Muscle of leg (tissue), 3 donors: ENCODE measurements at regions not wholly inside any gene's neighbourhood (a gene's known extent, or its start where the extent isn't known, plus 50 kb on each side); places are given as distances from the start of the nearest gene placed in this dataset.

ENCODE experiments used
- DNase-seq: peaks from one replicate; pipeline ENCODE4 v3.0.0; 2013
- H3K27ac ChIP-seq: one replicate; pipeline ENCODE4 v1.5.1; 2013; ENCODE audit warnings: mild to moderate bottlenecking, low read length, control low read depth
- H3K27me3 ChIP-seq: one replicate; pipeline ENCODE4 v1.6.1; 2013; ENCODE audit warnings: low read length; ENCODE audit not compliant: control insufficient read depth, insufficient read depth
- H3K36me3 ChIP-seq: one replicate; pipeline ENCODE4 v1.6.1; 2013; ENCODE audit warnings: low read length; ENCODE audit not compliant: control insufficient read depth, insufficient read depth
- H3K4me1 ChIP-seq: one replicate; pipeline ENCODE4 v1.6.1; 2013; ENCODE audit warnings: low read length; ENCODE audit not compliant: control insufficient read depth, insufficient read depth
- H3K4me3 ChIP-seq: one replicate; pipeline ENCODE4 v1.5.1; 2013; ENCODE audit warnings: low read length, control low read depth
- H3K9me3 ChIP-seq: replicated peaks from 2 replicates; pipeline ENCODE4 v1.6.1; 2013; ENCODE audit warnings: low read depth, low read length; ENCODE audit not compliant: control insufficient read depth
- WGBS: methylation state at CpG from one replicate; pipeline ENCODE4 v1.1.5; 2013; ENCODE audit warnings: missing lambda C conversion rate; ENCODE audit not compliant: insufficient coverage; 5-methylcytosine and 5-hydroxymethylcytosine counted together

DNA sequence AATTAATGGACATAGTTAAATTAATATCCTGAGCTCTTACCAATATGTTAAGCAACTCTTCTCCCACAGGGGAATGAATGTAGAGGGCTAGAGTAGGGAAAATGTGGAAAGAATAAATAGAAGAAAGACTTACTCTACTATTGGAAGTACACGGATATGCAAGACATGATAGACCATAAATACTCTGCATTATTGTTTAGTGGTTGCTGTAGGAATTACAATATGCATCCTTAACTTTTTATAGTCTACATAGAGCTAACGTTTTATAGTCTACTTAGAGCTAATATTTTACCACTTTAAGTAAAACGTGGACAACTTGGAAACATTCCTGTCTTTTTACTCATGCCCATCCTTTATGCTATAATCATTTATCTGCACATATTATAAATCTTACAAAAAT is 163.8 kb upstream of the GALNT5 start:
- H3K27me3 ChIP-seq = no peaks in the 10 kb centered on the region
- no peaks in the 10 kb centered on the region for H3K36me3 ChIP-seq

DNA sequence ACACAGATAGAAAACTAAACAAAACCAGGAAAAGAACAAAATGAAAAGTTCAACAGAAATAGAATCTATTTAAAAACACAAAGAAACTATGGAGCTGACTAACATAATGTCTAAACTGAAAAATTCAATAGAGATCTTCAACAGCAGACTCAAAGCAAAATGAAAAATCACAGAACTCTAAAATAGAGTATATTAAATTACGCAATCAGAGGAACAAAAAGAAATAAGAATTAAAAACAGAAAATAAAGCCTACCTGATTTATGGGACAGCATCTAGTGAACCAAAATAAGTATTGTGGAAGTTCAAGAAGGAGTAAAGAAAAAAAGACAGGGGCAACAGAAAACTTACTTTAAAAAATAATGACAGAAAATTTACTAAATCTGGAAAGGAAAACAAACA is 152.1 kb upstream of the GALNT5 start:
- no peak overlapping the region for H3K4me3 ChIP-seq
- WGBS = no CpG with 5 or more reads among the region's 1 CpG
- H3K36me3 ChIP-seq = no peaks in the 10 kb centered on the region
- H3K4me1 ChIP-seq = no peaks in the 10 kb centered on the region
- no peak overlapping the region for H3K27ac ChIP-seq
- H3K27me3 ChIP-seq = no peaks in the 10 kb centered on the region
- peaks cover 13% of the 10 kb centered on the region for H3K9me3 ChIP-seq
- no peak for DNase-seq

More for the DNA sequence above, 163.8 kb upstream of the GALNT5 start:
- DNase-seq = no peak
- Histone ChIP-seq H3K4me3 (no peak overlapping the region), H3K27ac (no peak overlapping the region), H3K4me1 (no peaks in the 10 kb centered on the region), H3K9me3 (no peaks in the 10 kb centered on the region)
- no CpG with 5 or more reads among the region's 3 CpGs for WGBS

DNA sequence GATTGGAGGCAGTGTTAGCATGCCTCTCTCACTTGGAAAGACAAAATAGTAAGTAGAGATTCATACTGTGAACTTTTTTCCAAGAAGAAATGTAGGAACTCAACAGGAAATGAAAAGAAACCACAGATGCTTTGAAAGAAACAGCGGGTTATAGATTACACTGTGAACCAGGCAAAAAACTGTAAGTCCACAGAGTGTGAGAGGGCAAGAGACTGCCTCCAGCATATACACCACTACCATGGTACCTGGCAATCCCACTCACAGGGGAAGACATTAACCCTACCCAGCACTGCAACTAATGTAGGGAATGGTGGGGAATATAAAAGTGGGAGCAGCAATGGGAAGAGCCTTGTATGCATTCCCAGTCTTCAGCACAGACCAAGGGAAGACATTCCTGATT is 150.6 kb upstream of the GALNT5 start:
- Histone ChIP-seq H3K27me3 (no peaks in the 10 kb centered on the region), H3K4me3 (no peak overlapping the region), H3K4me1 (no peaks in the 10 kb centered on the region), H3K9me3 (peaks cover 15% of the 10 kb centered on the region), H3K27ac (no peak overlapping the region), H3K36me3 (no peaks in the 10 kb centered on the region)
- no peak for DNase-seq
- whole genome bisulfite sequencing = no CpG with 5 or more reads among the region's 1 CpG

DNA sequence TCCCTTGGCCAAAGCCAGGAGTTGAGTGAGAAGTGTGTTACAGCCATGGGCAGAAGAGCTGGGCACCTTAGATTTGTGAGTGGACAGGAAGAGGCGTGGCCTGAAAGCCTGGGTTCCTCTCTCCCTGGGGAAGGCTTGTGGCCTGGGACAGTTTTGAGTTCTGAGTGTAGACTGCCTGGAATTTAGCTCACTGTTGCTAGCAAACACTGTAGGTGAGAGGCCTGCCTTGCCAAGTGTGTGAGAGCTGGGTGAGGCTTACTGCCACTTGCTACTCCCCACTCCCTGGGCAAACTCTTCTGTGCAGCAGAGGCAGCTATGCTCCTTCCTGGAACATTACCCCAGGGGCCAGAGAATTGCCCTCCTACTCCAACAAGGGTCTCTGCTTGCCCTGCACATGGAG is 150.0 kb upstream of the GALNT5 start:
- Histone ChIP-seq H3K36me3 (no peaks in the 10 kb centered on the region), H3K4me1 (no peaks in the 10 kb centered on the region), H3K27me3 (no peaks in the 10 kb centered on the region), H3K9me3 (peaks cover 16% of the 10 kb centered on the region), H3K4me3 (no peak overlapping the region), H3K27ac (no peak overlapping the region)
- no peak for DNase-seq
- WGBS = 60% methylated on average over 1 of the region's 1 CpG

DNA sequence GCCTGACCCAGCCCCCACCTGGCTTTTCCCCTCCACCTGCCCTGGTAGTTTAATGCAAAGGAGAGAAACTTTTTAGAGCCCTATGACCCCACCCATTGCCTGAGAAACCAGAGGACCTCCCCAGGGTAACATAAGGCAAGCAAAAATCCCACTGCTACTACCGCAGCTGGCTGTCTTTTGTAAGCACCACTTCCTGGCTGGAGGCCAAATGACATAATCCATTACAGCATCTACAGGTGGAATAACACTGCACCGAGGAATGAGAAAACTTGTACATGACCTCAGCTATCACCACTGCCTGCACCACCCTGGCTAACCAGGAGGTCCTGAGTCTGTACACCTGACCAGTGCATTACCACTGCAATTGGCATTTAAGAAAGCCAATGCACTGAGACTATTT is 149.6 kb upstream of the GALNT5 start:
- Histone ChIP-seq H3K9me3 (peaks cover 20% of the 10 kb centered on the region), H3K4me1 (no peaks in the 10 kb centered on the region), H3K4me3 (no peak overlapping the region), H3K27ac (no peak overlapping the region), H3K27me3 (no peaks in the 10 kb centered on the region), H3K36me3 (no peaks in the 10 kb centered on the region)
- DNase-seq = peak; percentile 5
- WGBS = 22% methylated on average over 2 of the region's 2 CpGs

DNA sequence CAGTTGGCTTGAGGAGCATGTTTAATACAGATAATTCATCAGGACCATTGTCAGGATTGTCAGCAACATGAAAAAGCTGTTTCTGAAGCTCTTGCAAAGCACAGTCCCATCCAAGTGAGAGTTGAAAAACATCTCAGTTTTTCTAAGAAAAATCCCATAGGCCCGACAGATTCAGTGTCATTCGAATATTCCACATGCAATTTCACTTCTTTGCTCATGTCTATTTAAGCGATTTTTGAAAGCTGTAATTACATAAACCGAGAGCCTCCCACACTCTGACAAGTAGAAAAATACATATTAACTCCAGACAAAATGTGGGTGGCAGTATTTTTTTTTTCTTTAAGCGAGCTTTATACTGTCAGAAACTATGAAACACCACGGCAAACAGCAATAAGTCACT is 134.7 kb upstream of the GALNT5 start:
- DNase-seq = no peak
- H3K4me3 ChIP-seq = no peak overlapping the region
- no peaks in the 10 kb centered on the region for H3K27me3 ChIP-seq
- no peaks in the 10 kb centered on the region for H3K36me3 ChIP-seq
- H3K9me3 ChIP-seq = no peaks in the 10 kb centered on the region
- H3K27ac ChIP-seq = no peak overlapping the region
- no CpG with 5 or more reads among the region's 6 CpGs for WGBS
- no peaks in the 10 kb centered on the region for H3K4me1 ChIP-seq

DNA sequence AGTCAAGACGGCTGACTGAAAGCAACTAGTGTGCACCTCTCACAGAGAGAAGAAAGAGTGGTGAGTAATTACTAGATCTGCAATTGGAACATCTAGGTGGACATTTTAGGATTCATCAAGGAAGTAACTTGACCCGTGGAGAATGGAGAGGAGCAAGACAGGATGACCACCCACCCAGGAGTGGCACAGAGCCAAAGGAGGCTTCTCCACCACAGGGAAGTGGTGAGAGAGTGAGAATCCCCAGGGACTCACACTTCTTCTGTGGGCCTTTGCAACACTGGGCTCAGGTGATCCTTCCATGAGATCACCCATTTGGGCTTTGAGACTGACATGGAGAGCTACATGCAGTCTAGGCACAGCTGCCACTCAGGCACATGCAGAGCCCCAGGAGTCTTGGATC is 132.8 kb upstream of the GALNT5 start:
- no peaks in the 10 kb centered on the region for H3K9me3 ChIP-seq
- no peak overlapping the region for H3K27ac ChIP-seq
- H3K4me1 ChIP-seq = no peaks in the 10 kb centered on the region
- H3K27me3 ChIP-seq = no peaks in the 10 kb centered on the region
- H3K36me3 ChIP-seq = no peaks in the 10 kb centered on the region
- H3K4me3 ChIP-seq = no peak overlapping the region
- DNase-seq = no peak
- no CpG with 5 or more reads among the region's 2 CpGs for WGBS

DNA sequence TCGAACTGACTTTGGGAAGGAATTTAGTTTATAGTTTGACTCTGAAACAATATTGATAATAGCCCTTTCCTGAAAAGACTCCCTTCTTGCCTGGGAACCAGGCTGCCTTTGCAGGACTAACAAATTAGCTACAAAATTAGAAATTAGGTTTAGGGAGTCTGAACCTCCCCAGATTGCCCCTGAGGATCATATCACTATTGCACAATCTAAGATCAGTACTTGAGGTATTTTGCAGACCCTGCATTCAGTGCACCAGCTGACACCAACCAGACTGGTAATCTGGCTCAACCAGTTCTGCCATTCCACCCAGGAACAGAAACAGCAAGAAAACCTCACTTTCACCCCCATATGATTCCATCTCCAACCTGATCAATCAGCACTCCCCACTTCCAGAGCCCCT is 131.8 kb upstream of the GALNT5 start:
- WGBS = no CpG with 5 or more reads among the region's 1 CpG
- no peak for DNase-seq
- H3K4me1 ChIP-seq = no peaks in the 10 kb centered on the region
- H3K4me3 ChIP-seq = no peak overlapping the region
- H3K27ac ChIP-seq = no peak overlapping the region
- no peaks in the 10 kb centered on the region for H3K36me3 ChIP-seq
- H3K9me3 ChIP-seq = no peaks in the 10 kb centered on the region
- no peaks in the 10 kb centered on the region for H3K27me3 ChIP-seq

DNA sequence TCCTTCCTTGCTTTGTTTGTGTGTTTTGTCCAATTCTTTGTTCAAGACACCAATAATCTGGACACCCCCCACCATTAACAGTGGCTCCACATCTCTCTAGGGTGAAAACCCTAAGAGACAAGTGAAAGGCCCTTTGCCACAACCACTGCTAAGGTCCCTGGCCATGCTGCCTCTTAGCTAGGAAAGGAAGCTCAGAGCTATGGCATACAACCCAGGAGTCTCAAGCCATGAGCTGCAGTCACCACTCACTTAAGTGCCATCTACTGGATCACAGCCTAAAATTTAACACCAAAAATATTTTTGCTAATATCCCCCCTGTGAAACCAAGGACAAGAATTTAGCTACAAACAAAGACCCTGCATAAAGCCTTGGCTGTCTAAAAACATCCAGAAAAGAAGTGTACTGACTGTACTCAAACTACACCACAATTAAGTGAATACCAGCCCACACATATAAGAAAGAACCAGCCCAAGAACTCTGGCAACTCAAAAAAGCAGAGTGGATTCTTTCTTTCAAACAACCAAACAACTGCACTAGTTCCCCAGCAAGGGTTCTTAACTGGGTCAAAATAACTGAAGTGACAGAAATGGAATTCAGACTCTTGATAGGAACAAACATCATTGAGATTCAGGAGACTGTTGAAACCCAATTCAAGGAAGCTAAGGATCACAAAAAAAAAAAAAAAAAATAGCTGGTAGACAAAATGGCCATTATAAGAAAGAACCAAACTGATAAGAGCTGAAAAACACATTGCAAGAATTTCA is 130.1 kb upstream of the GALNT5 start:
- no peaks in the 10 kb centered on the region for H3K4me1 ChIP-seq
- H3K27me3 ChIP-seq = no peaks in the 10 kb centered on the region
- no peaks in the 10 kb centered on the region for H3K9me3 ChIP-seq
- no peaks in the 10 kb centered on the region for H3K36me3 ChIP-seq
- H3K4me3 ChIP-seq = no peak overlapping the region
- H3K27ac ChIP-seq = no peak overlapping the region
- DNase-seq = no peak

DNA sequence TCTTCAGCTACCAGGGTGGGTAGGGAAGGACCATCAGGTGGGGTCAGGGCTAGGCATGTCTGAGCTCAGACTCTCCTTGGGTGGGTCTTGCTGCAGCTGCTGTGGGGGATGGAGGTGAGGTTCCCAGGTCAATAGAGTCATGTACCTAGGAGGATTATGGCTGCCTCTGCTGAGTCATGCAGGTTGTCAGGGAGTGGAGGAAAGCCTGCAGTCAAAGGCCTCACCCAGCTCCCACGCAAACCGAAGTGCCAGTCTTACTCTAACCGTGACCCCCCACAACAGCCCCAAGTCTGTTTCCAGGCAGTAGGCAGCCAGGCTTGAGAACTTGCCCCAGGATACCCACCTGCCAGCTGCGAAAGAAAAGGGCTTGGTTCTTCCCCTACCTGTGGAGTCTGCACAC is 113.6 kb upstream of the GALNT5 start:
- Histone ChIP-seq H3K9me3 (no peaks in the 10 kb centered on the region), H3K4me1 (no peaks in the 10 kb centered on the region), H3K36me3 (no peaks in the 10 kb centered on the region), H3K27ac (no peak overlapping the region), H3K4me3 (no peak overlapping the region), H3K27me3 (no peaks in the 10 kb centered on the region)
- no CpG with 5 or more reads among the region's 4 CpGs for WGBS
- DNase-seq = no peak

DNA sequence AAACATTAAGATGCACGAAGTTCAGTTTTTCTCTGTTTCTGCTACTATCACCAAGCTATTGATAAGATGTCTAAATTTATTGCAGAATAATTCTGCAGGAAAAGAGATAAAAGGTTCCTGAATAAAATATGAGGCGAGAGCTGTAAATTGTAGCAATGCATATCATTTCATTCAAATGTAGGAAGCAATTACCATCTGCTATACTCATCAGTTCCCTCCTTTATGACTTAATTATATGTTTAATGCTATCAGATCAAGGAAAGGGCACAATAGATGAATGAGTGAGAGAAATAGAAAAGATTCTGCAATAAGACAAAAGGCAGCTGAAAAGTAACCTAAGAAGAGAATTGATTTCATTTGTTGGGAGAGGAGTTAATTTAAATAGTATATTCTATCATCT is 108.2 kb upstream of the GALNT5 start:
- Histone ChIP-seq H3K36me3 (no peaks in the 10 kb centered on the region), H3K9me3 (no peaks in the 10 kb centered on the region), H3K27me3 (no peaks in the 10 kb centered on the region), H3K4me1 (no peaks in the 10 kb centered on the region), H3K4me3 (no peak overlapping the region), H3K27ac (no peak overlapping the region)
- WGBS = no CpG with 5 or more reads among the region's 2 CpGs
- no peak for DNase-seq
